ENCODE measurements at regions not wholly inside any gene's neighbourhood (a gene's known extent, or its start where the extent isn't known, plus 50 kb on each side); places are given as distances from the start of the nearest gene placed in this dataset.

- no peak for DNase-seq
These were observed 586.3 kb upstream of the LMCD1 start for GRCh38 chr3:7915356-7915755.

DNA sequence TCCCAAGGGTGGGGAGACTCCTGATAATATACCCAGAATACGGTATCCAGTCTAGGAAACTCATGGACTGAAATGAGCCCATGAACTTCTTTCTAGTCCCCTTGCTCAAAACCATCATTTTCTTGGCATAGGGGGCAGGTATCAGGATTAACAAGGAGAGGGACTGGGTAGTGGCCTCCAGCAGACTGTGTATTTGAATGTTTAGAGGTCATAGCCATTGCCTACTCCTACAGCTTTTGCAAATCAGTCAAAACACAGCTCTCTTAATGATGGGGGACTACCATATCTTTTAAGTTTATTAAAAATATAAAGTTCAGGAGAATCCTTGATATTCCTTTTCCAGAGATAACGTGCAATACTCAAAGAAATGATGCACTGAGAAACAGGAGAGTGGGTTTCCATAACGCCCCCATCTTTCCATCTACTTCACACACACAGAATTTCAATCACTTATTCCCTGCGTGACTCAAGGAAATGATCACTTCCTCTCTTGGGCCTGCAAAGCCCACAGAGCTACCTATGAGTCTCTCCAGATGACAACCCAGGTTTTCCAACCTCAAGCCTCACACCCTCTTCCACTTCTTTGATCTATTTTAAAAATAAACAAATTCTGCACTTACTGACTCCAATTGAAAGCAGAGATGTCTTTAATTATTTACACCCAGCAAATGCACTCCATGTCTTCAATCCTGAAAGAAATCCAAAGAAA lies 584.0 kb upstream of the LMCD1 start:
- no peak for DNase-seq

GRCh38 chr3:7920211-7920610 lies 581.4 kb upstream of the LMCD1 start:
- DNase-seq: no peak

DNA sequence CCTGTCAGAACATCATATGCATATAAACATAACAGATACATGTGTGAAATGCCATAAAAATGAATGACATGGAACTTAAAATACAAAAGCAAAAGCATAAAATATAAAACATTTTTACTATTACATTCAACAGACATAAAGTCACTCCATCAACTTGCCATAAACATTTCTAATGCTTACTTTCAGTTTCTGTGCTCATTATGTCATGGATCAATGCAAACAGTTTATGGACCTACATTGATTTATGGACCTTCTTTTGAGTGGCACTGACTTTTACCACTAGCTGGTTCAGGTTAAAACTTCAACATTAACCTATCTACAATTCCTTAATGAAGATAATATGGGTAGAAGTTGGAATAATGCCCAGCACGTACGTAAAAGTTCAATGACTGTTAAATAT lies 577.4 kb upstream of the LMCD1 start:
- DNase-seq: no peak

GRCh38 chr3:7927015-7927414 lies 574.6 kb upstream of the LMCD1 start:
- no peak for DNase-seq

GRCh38 chr3:7927864-7928263 lies 573.8 kb upstream of the LMCD1 start:
- no peak for DNase-seq

- no peak for DNase-seq
These were observed 572.2 kb upstream of the LMCD1 start for GRCh38 chr3:7929319-7929889.

GRCh38 chr3:7934362-7934761 lies 567.3 kb upstream of the LMCD1 start:
- DNase-seq: no peak

DNA sequence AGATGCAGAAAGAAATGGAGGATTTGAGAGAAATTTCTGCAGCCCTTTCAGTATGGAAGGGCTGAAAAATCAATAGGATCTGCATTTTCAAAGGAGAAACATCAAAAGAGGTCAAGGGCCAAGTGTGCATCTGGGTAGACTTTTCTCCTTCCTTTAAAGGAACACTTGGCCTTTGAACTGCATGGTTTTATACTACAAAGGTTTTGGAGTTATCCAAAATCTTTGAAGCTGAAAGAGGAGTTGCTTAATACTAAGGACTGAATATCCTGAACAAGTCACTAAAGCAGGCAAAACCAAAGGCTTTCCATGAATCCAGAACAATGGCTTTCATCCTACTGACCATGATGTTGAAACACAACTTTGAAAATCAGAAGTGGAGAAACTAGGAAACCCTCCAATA lies 553.7 kb upstream of the LMCD1 start:
- no peak for DNase-seq

DNA sequence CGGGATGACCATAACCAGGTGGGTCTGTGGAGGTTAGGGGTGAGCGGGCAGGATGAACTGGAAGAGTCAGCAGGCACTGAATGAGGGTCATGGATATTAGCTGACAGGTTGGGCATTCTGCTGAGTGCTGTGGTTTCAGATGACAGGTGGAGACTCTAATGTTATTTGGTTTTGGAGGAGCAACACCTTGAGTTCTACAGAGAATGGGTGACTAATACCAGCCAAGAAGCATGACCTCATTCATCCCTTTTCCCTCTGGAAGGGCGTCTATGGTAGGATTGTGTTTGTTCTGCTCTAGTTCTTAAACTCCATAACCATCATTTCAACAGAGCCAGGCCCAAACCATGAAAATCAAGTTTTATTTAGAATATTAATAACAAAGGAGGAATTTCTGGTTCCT lies 550.7 kb upstream of the LMCD1 start:
- DNase-seq: no peak

- no peak for DNase-seq
These were observed 548.1 kb upstream of the LMCD1 start for GRCh38 chr3:7953449-7954014.

DNA sequence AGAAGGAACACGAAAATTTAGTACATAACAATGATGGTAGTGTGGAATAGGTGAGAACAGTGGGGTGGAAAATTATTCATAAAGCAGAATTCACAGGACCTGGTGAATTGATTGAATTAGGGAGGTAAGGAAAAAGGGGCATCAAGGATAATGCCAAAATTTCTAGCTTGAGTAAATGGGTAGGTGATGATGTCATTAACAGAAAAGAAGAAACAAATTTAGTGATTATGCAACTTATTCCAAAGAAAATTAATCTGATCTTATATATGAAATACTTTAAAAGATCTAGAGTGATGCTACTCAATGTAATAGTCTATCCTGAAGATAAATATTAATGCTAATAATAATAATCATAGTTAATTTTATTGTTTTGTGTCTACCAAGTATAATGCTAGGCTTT lies 544.6 kb upstream of the LMCD1 start:
- DNase-seq: no peak

- no peak for DNase-seq
These were observed 542.5 kb upstream of the LMCD1 start for GRCh38 chr3:7959094-7959493.

- no peak for DNase-seq
These were observed 541.0 kb upstream of the LMCD1 start for GRCh38 chr3:7960601-7961000.

- no peak for DNase-seq
These were observed 539.3 kb upstream of the LMCD1 start for GRCh38 chr3:7962301-7962700.

GRCh38 chr3:7964899-7965298 lies 536.7 kb upstream of the LMCD1 start:
- no peak for DNase-seq

GRCh38 chr3:7973006-7973405 lies 528.6 kb upstream of the LMCD1 start:
- DNase-seq: no peak

- no peak for DNase-seq
These were observed 524.2 kb upstream of the LMCD1 start for GRCh38 chr3:7977245-7978086.

GRCh38 chr3:7978087-7978422 lies 523.6 kb upstream of the LMCD1 start:
- no peak for DNase-seq

- no peak for DNase-seq
These were observed 519.5 kb upstream of the LMCD1 start for GRCh38 chr3:7982126-7982525.

- DNase-seq: no peak
These were observed 502.2 kb upstream of the LMCD1 start for GRCh38 chr3:7999384-7999783.

DNA sequence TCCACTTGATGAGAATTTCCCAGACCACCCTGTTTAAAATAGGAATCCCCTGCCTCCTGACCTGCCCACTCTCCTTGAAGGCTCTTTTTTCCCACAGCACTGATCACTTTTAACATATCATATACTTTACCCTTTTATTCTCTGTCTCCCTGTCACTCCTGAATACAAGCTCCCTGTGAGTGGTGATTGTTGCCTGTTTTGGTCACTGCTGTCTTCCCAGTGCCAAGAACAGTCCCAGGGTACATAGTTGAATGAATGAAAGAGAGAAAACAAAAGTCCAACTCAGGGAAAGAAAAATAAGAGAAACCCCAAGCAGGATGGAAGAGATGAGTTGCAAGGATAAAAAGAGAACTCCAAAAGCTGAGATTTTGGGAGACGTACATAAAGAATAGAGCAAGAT lies 500.3 kb upstream of the LMCD1 start:
- no peak for DNase-seq

- DNase-seq: no peak
These were observed 499.9 kb upstream of the LMCD1 start for GRCh38 chr3:8001712-8002111.

GRCh38 chr3:8011902-8012301 lies 489.7 kb upstream of the LMCD1 start:
- DNase-seq: no peak
